Liver (tissue), 3 donors: ENCODE measurements at regions not wholly inside any gene's neighbourhood (a gene's known extent, or its start where the extent isn't known, plus 50 kb on each side); places are given as distances from the start of the nearest gene placed in this dataset.

Experiments used
- RXRA ChIP-seq, 2 donors: IDR thresholded peaks; 2 replicates each; pipeline ENCODE4 v1.6.1; 2017 to 2018; ENCODE audit warnings: antibody characterized with exemption in 2 of 2, mild to moderate bottlenecking in 1 of 2
- YY1 ChIP-seq: IDR thresholded peaks from 2 replicates; pipeline ENCODE4 v1.6.1; 2016; ENCODE audit warnings: antibody characterized with exemption, mild to moderate bottlenecking
- TF ChIP-seq, protein P1 (sequence below): fragments of 150-350 bp; IDR thresholded peaks from 2 replicates; pipeline ENCODE4 v1.5.1; 2017; ENCODE audit warnings: improper control_type of control experiment, low read depth, low read length; ENCODE audit not compliant: missing input control
- donor health status: healthy.
- donor health status: healthy.

DNA sequence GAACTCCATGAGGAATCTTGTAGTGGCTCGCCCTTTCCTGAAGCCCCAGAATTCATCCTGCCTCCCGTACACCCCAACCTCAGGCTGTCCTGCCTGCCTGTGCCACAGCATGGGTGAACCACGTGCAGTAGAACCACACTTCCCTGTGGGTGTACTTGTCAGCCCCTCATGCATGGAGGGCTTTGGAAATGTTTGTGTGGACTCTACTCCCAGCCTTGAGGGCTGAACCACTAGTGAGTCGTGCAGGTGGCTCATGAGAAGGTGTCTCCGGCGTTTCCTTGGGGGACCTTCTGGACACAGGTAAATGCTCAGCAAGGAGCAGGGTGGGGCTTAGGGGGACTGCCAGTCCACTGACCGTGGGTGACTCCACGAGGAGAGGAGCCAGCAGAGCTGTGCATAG lies 58.7 kb upstream of the ADORA2B start:
- TF ChIP-seq YY1 = no peak
- TF ChIP-seq, protein P1, sequence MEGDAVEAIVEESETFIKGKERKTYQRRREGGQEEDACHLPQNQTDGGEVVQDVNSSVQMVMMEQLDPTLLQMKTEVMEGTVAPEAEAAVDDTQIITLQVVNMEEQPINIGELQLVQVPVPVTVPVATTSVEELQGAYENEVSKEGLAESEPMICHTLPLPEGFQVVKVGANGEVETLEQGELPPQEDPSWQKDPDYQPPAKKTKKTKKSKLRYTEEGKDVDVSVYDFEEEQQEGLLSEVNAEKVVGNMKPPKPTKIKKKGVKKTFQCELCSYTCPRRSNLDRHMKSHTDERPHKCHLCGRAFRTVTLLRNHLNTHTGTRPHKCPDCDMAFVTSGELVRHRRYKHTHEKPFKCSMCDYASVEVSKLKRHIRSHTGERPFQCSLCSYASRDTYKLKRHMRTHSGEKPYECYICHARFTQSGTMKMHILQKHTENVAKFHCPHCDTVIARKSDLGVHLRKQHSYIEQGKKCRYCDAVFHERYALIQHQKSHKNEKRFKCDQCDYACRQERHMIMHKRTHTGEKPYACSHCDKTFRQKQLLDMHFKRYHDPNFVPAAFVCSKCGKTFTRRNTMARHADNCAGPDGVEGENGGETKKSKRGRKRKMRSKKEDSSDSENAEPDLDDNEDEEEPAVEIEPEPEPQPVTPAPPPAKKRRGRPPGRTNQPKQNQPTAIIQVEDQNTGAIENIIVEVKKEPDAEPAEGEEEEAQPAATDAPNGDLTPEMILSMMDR = no peak
- TF ChIP-seq RXRA (IDR thresholded peaks at IDR 0.05) = no peak
